ENCODE measurements at regions not wholly inside any gene's neighbourhood (a gene's known extent, or its start where the extent isn't known, plus 50 kb on each side); places are given as distances from the start of the nearest gene placed in this dataset.

DNA sequence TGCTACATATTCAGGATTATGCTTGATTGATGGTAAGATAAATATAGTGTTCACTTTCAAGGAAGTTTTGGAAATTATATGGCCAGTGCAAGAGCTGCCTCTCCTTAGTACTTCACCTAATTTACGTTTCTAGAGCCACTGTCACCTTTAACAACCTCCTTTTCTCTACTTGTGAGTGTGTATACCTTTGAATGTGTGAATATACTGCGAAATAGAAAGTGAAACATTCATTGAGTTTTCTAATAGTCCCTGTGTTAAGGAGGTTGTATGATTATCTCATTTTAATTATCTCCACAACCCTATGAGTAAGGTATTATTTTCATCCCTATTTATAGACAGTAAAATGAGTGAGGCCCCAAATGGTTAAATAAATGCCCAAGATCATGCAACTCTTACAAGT, 1050.5 kb downstream of the XPNPEP1 start:
- DNase-seq (ENCODE audit: low read depth in 1 of 2, low spot score in 2 of 2) (no peak), FAIRE-seq (no peak)
- H2AFZ ChIP-seq (ENCODE audit: low read length), result no peak overlapping the region

More for the DNA sequence above, 1050.5 kb downstream of the XPNPEP1 start:
- H3K79me2 ChIP-seq (ENCODE audit: control insufficient read depth in 1 of 2, insufficient read depth in 2 of 2, low read length in 2 of 2), result no peaks in the 10 kb centered on the region
- H3K56ac ChIP-seq (replicated peaks; ENCODE audit: insufficient read length, low read depth, low read length), result no peak overlapping the region
- H3K23me2 ChIP-seq (ENCODE audit: low read depth, low read length), result no peaks in the 10 kb centered on the region
- H3K27me3 ChIP-seq (replicated peaks in 1 of 4; ENCODE audit: control insufficient read depth in 3 of 4, extremely low read depth in 1 of 4, insufficient read depth in 3 of 4, low read length in 3 of 4), result no peaks in the 10 kb centered on the region
- no peaks in the 10 kb centered on the region for H3K9me3 ChIP-seq (ENCODE audit: insufficient read depth in 2 of 2, low read depth in 1 of 2, low read length in 1 of 2)
- no peak overlapping the region for H2AK5ac ChIP-seq (ENCODE audit: low read depth, low read length)
- TF ChIP-seq FOSL1 (IDR thresholded peaks at IDR 0.05; ENCODE audit: insufficient read depth, low read depth, low read length) (no peak), HDAC2 (IDR thresholded peaks at IDR 0.05; ENCODE audit: borderline replicate concordance in 1 of 2, low read depth in 2 of 2, low read length in 2 of 2) (no peak), KDM4A (IDR thresholded peaks at IDR 0.05; ENCODE audit: low read depth, low read length, severe bottlenecking) (no peak), KDM1A (IDR thresholded peaks at IDR 0.05; ENCODE audit: borderline replicate concordance, low read length) (no peak), SRF (IDR thresholded peaks at IDR 0.05; ENCODE audit: low read depth, low read length) (no peak)
- no peaks in the 10 kb centered on the region for H3K4me1 ChIP-seq (replicated peaks in 1 of 4; ENCODE audit: control insufficient read depth in 3 of 4, insufficient read depth in 4 of 4, low read length in 3 of 4)
- ChIA-PET POLR2A (ENCODE audit: partially characterized antibody) (no interaction called here), CTCF (ENCODE audit: partially characterized antibody) (no interaction called here)
- H3K27ac ChIP-seq (ENCODE audit: low read depth, low read length), result no peak overlapping the region
- no peaks in the 10 kb centered on the region for H4K20me1 ChIP-seq (replicated peaks in 1 of 2; ENCODE audit: control insufficient read depth in 1 of 2, insufficient read depth in 2 of 2, low read length in 2 of 2)
- no peak overlapping the region for H2BK120ac ChIP-seq (replicated peaks; ENCODE audit: low read depth, low read length)
- H2BK20ac ChIP-seq (ENCODE audit: low read length), result no peak overlapping the region
- no peak overlapping the region for H3K9ac ChIP-seq (replicated peaks in 1 of 4; ENCODE audit: extremely low read depth in 1 of 4, low read depth in 3 of 4, low read length in 3 of 4)
- H4K5ac ChIP-seq (ENCODE audit: insufficient read length, low read depth, low read length), result no peak overlapping the region
- no peak overlapping the region for H3K4ac ChIP-seq (replicated peaks; ENCODE audit: insufficient read length, low read depth, low read length)
- no peak overlapping the region for H4K91ac ChIP-seq (replicated peaks; ENCODE audit: insufficient read length, low read length)
- no peak overlapping the region for H2BK12ac ChIP-seq (ENCODE audit: low read depth, low read length)
- no peak overlapping the region for H4K8ac ChIP-seq (ENCODE audit: extremely low read depth, insufficient read depth, low read length)
- H3K23ac ChIP-seq (ENCODE audit: insufficient read length), result no peak overlapping the region
- no peak overlapping the region for H2BK5ac ChIP-seq (ENCODE audit: low read depth, low read length)
- no peak overlapping the region for H3K4me3 ChIP-seq (ENCODE audit: extremely low read depth in 1 of 4, insufficient read depth in 2 of 4, low read depth in 3 of 4, low read length in 4 of 4)
- no peak overlapping the region for H3K18ac ChIP-seq (ENCODE audit: extremely low read depth, low read length)
- WGBS, 2 experiments (ENCODE audit: extremely low coverage in 1 of 2, insufficient coverage in 1 of 2, insufficient read length in 1 of 2, insufficient replicate concordance in 2 of 2, low coverage in 1 of 2, low lambda C conversion rate in 2 of 2, missing lambda C conversion rate in 1 of 2), result 96% methylated on average over 2 of the region's 2 CpGs; no CpG with 5 or more reads in 1 of the 2 experiments
- H3K79me1 ChIP-seq (ENCODE audit: low read depth, low read length), result no peaks in the 10 kb centered on the region
- no peak overlapping the region for H3K14ac ChIP-seq (ENCODE audit: insufficient read length)
- no peaks in the 10 kb centered on the region for H3K36me3 ChIP-seq (ENCODE audit: control insufficient read depth in 2 of 4, insufficient read depth in 4 of 4, low read length in 3 of 4)
- H3K4me2 ChIP-seq (ENCODE audit: insufficient read depth in 1 of 2, low read depth in 2 of 2, low read length in 2 of 2), result no peak overlapping the region
- H2BK15ac ChIP-seq (ENCODE audit: low read length), result no peak overlapping the region
